ENCODE measurements at regions not wholly inside any gene's neighbourhood (a gene's known extent, or its start where the extent isn't known, plus 50 kb on each side); places are given as distances from the start of the nearest gene placed in this dataset.

DNA sequence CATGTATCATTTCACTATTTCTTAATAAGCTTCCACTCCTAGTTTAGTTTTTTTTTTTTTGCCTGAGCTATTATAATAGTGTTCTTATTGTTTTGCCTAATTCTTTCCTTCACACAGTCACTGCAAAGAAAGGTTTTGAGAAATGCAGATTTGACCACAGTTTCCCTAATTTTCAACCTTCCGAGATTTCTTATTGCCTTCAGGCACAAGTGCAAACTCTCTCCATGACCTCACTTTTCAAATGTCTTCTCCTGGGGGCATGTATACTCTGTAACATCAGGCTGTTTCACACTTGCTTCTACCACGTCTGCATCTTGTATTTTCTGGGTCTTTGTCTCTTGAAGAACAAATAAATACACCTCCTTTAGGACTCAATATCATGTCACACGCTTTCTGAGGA is 339.0 kb upstream of the CITED2 start:
- no peak for DNase-seq (ENCODE audit: low read depth)
- TF ChIP-seq, protein P1, sequence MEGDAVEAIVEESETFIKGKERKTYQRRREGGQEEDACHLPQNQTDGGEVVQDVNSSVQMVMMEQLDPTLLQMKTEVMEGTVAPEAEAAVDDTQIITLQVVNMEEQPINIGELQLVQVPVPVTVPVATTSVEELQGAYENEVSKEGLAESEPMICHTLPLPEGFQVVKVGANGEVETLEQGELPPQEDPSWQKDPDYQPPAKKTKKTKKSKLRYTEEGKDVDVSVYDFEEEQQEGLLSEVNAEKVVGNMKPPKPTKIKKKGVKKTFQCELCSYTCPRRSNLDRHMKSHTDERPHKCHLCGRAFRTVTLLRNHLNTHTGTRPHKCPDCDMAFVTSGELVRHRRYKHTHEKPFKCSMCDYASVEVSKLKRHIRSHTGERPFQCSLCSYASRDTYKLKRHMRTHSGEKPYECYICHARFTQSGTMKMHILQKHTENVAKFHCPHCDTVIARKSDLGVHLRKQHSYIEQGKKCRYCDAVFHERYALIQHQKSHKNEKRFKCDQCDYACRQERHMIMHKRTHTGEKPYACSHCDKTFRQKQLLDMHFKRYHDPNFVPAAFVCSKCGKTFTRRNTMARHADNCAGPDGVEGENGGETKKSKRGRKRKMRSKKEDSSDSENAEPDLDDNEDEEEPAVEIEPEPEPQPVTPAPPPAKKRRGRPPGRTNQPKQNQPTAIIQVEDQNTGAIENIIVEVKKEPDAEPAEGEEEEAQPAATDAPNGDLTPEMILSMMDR (IDR thresholded peaks at IDR 0.05; ENCODE audit: low read depth, low read length, missing control alignments) = no peak
- H3K4me3 ChIP-seq (ENCODE audit: low read depth, low read length) = no peak overlapping the region
- in situ Hi-C loops (cut with HindIII; ENCODE audit: low sequenced_read_pairs) = no loop called here

DNA sequence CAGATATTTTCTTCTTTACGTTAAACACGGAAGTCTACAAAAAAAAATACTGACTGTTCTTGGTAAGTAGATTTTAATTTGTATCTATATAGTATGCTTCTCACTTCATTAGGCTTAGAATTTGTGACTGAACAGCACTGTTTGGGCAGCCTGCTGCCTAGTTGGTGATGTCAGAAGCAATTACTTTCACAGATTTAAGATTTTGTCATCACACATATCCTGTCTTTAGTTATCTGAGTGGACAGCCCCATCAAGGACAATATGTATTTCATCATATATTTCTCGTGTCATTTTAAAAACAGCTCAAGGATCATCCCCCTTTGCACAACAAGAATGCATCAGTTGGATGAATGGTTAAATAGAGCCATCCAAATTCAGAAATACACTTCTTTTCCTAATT is 338.4 kb upstream of the CITED2 start:
- DNase-seq (ENCODE audit: low read depth) = no peak
- H3K4me3 ChIP-seq (ENCODE audit: low read depth, low read length) = no peak overlapping the region
- in situ Hi-C loops (cut with HindIII; ENCODE audit: low sequenced_read_pairs) = no loop called here
- TF ChIP-seq, protein P1 (IDR thresholded peaks at IDR 0.05; ENCODE audit: low read depth, low read length, missing control alignments) = no peak

DNA sequence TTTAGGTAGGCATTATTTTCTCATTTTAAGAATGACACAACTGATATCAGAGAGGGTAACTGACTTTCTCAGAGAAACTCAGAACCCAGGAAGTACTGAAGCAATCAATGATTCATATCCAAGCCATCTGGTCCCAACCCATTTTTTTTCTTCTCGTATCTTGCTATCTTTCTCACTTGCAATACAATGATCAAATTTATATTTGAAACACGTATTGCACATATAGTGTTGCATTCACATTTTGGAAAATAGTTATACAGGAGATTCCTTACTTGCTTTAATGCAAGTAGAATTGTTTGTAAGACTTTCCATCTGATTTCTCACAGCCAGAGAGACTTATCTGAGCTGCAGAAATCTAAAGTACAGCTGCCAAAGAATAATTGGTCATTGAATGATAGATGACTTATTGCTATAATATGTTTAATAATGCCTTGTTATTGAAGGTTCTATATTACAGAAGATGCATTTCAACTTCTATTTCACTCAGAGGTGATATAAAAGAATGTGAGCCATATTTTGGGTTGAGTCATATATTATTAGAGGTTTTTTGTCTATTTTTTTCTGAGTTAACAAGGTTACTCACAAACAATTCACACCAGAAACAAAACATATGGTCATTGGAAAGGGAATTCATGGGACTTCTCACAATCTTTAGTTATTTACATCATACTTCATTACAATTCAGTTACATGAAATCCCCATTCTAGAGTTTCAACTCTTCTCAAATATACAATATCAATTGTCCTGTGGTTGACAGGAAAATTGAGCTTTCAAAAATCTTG is 337.5 kb upstream of the CITED2 start:
- DNase-seq (ENCODE audit: low read depth) = no peak
- in situ Hi-C loops (cut with HindIII; ENCODE audit: low sequenced_read_pairs) = no loop called here
- TF ChIP-seq, protein P1 (IDR thresholded peaks at IDR 0.05; ENCODE audit: low read depth, low read length, missing control alignments) = no peak
- no peak overlapping the region for H3K4me3 ChIP-seq (ENCODE audit: low read depth, low read length)

DNA sequence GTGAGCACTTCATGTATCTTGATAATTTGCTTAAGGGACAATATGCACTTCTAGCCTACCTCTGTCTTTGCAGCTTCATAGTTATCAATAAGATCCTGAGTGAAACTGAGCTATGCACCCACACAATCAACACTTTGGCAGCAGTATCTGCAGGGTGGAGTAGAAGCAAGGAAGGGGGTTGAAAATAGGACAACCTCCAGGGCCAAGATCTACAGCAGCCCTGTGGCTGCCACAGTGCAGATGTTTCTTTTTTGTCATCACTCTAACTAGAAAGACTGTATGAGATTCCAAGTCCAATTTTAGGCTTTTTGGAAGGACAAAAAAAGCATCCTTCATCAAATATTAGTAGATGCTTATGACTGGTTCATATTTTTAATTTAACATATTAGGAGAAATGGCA is 336.1 kb upstream of the CITED2 start:
- TF ChIP-seq, protein P1 (IDR thresholded peaks at IDR 0.05; ENCODE audit: low read depth, low read length, missing control alignments) = no peak
- in situ Hi-C loops (cut with HindIII; ENCODE audit: low sequenced_read_pairs) = no loop called here
- no peak for DNase-seq (ENCODE audit: low read depth)
- H3K4me3 ChIP-seq (ENCODE audit: low read depth, low read length) = no peak overlapping the region

DNA sequence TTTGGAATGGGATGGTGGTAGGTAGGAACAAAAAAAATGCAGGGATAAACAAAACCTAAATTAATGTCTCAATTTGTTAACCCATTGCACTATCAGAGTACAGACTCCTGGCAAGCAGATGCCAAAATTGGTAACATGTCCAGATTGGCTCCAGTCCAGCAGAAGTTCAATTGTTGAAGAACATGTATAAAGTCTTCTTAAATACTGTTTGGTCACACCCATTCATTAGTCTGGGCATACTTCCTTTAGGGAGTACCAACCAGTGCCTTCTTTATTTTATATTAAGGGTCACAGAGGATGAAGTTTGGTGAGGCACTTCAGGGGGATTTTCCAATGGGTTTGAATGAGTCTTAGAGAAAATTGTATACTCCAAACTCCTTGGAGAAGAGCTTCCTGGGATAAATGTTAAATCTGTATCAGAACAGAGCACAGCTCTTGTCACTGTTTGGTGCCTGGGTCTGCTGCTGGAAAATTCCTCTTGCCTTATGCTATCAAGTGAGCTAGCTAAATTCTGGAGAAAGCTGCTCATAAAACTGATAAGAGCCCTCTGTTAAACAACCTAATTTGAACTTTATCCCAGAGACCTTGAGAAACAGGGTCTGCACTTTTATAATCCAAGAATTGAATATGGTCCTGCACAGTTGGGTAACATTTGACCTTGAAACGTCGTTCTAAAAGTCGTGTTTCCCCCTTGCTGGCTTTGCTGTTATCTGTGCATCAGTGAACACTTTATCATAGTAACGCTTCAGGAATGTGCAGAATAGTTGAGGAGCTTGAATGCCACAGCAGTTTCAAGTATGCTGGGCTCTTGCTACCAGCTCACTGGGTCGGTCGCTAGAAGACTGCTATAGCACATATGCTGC is 334.1 kb upstream of the CITED2 start:
- H3K4me3 ChIP-seq (ENCODE audit: low read depth, low read length) = no peak overlapping the region
- DNase-seq (ENCODE audit: low read depth) = peak; percentile 67
- in situ Hi-C loops (cut with HindIII; ENCODE audit: low sequenced_read_pairs) = no loop called here

DNA sequence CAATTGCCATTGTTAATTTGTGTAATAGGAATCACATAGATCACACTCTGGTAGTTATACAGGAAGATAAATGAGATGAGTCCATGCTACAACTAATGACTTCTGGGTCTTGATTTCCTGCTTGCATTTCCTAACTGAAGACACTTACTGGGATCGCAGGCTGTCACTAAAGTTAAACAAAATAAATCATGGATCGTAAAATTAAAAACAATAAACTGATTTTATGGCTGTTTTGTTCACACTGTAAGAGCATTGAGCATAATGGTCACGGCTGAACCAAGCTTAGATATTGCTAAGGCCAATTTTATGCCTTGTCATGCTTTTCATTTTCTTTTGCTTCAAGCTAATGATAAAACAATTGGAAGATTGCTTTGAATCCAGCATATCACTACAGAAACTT is 332.5 kb upstream of the CITED2 start:
- no peak for DNase-seq (ENCODE audit: low read depth)
- TF ChIP-seq, protein P1 (IDR thresholded peaks at IDR 0.05; ENCODE audit: low read depth, low read length, missing control alignments) = no peak
- no peak overlapping the region for H3K4me3 ChIP-seq (ENCODE audit: low read depth, low read length)
- in situ Hi-C loops (cut with HindIII; ENCODE audit: low sequenced_read_pairs) = no loop called here

More for the DNA sequence above, 334.1 kb upstream of the CITED2 start:
- TF ChIP-seq, protein P1 (IDR thresholded peaks at IDR 0.05; ENCODE audit: low read depth, low read length, missing control alignments) = no peak
